HG03460 (cell line): ENCODE measurements at regions not wholly inside any gene's neighbourhood (a gene's known extent, or its start where the extent isn't known, plus 50 kb on each side); places are given as distances from the start of the nearest gene placed in this dataset.
A peak's percentile ranks its signal among the peaks of the same experiment; 100 is the strongest.
"Not testable (repeated sequence)": the region's sequence is repeated elsewhere in the genome, so short reads cannot be mapped to it uniquely, and the experiment has no call there.

Source experiments
- ATAC-seq: cut with Tn5 transposase; IDR thresholded peaks from one replicate; pipeline ENCODE4 v1.9.1; 2021; ENCODE audit not compliant: unreplicated experiment

DNA sequence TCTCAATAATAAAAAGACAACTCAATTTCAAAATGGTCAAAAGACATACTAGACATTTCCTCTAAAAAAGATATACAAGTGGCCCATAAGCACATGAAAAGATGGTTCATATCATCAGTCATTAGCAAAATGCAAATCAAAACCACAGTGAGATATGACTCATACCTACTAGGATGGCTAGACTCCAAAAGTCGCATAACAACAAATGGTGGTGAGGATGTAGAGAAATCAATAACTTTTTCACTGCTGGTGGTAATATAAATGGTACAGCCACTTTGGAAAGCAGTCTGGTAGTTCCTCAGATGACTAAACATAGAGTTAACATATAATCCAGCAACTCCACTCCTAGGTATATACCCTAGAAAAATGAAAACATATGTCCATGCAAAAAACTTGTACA is 242.3 kb upstream of the NOL4 start:
- ATAC-seq, result peak; percentile 91

DNA sequence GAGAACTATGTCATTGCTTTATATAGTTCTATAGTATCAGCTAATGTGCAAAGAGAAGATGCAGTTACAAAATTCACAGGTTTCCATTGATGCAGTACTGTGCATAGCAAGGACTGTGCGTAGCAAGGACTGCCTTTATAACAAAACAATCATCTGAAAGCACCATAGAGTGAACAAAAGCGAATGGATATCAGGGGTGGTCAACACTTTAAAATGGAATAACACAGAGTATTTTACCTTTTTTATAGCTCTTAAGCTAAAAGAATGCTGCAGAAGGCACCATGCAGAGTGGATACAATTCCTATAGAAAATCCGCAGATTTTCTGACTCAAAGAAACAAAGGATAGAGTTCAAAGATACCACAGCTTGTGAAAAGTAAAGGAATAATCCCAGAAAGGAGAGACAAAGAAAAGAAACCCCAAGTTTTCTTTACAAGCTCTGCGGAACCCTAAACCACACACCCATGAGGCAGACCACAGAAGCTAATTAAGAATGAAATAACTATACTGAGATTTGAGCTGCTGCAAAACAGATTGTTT is 229.9 kb upstream of the DTNA start:
- no peak for ATAC-seq

DNA sequence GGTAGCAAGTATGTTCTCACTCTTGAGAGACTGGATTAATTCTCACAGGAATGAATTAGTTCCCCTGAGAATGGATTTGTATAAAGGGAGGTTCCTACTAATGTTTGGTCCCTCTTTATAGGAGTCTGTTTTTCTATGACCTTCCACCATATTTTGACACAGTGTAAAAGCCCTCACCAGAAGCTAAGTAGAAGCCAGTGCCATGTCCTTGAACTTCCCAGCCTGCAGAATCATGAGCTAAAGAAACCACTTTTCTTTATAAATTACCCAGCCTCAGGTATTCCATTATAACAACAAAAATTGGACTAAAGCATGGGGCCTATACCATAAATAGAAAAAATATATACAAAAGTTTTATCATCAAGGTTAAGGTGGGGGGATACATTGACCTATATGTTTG is 227.9 kb upstream of the DTNA start:
- no peak for ATAC-seq

DNA sequence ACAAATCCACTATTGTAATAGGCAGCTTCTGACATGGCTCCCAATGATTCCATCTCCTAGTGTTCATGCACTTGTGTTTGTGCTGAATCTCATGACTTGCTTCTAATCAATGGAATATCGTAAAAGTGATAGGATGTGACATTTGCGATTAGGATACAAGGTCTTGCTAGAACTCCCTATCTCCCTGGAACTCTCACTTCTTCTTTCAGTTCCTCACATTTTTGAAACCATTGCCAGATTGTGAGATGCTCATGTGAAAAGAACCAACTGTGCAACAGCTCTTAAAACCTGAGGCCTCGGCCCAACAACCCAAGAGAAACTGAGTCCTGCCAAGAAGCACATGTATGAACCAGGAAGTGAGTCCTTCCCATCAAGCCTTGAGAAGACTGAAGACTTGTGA is 226.9 kb upstream of the DTNA start:
- ATAC-seq, result no peak

DNA sequence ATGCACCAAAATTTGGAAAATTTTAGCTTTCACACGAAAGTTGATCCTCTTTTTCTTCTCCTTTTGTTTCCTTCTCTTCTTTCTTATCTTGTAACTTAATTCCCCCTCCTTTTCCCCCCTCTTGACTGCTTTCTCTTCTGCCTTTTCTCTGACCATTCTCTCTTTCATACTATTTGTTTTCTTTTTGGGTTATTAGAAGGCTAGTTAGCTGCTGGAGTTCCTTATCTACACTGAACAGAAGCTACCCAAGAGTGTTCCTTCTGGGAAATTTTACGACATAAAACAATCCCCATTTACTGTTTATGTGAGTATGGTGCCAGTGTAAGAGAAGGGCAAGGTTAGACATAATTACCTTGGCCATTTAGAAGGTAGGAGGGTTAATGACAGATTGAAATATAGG is 218.4 kb upstream of the DTNA start:
- ATAC-seq, result no peak

DNA sequence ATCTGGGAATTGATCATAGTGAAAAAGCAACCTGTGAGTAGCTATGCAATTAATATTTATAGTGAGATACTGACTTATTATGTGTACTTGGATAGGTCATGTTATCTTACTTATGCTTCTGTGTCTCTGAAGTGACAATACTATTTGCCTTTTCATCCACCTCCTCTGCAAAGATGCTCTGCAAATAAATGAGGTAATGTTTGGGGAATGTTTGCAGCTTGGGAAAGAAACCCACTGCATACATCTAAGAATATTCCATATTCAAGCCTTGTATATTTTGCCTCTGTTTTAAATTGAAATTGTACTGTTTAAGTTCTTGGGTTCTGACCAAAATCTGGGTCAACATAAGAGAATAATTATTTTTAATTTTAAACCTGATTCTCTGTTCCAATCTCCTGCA is 217.4 kb upstream of the DTNA start:
- ATAC-seq, result no peak

DNA sequence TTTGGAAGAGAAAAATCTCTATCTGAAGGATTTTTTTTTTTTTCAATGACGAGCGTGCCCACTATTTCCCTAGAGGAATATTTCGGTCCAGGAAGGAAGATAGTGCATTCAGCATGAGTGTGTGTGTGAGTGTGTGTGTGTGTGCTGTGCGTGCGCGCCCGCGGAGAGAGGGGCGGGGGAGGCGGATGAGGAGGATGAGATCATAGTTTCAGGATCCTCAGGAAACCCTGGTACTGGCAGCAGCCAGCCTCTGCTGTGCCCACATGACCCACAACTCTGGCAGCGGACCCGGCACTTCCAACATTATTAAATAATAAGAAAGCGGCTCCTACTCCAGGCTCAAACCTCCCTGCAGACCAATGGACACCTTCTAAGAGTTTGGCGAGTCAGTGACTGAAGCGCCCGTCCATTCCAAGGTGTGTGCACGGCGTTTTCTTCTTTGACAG is 217.0 kb upstream of the DTNA start:
- peak; percentile 83 for ATAC-seq

DNA sequence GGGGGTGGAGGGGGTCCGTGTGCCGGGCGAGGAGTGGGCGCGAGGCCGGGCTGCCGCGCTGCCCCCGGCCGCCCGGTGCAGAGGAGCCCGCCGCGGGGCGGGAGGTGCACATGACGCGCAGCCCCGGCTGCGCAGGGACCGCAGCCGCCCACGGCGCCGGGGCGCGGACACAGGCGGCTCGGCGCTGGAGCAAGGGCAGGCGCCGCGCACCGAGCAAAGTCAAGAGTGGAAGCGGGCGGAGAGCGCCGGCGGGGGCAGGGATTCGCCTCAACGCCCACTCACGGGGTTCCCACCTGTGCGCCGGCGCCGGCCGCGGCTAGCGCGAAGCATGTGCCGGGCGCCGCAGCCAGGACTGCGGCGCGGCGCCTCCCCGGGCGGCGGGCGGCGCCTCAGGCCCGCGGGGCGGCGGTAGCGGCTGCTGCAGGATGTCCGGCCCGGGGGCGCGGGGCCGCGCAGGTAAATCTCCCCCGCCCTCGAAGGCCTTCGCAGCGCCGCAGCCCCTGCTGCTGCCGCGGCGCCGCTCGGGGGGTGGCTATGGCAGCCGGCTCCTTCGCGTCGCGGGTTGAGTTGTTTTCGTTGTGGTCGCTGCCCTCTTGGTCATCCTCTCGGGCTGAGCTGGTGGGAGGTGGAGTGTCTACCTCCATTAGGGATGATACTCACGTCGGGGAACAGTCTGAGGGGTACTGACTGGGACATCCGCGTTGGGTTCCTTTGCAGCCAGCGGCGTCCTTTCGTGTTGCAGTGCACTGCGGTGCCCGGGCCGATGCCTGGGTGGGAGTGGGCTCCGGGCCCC is 216.3 kb upstream of the DTNA start:
- peak; percentile 55 for ATAC-seq

DNA sequence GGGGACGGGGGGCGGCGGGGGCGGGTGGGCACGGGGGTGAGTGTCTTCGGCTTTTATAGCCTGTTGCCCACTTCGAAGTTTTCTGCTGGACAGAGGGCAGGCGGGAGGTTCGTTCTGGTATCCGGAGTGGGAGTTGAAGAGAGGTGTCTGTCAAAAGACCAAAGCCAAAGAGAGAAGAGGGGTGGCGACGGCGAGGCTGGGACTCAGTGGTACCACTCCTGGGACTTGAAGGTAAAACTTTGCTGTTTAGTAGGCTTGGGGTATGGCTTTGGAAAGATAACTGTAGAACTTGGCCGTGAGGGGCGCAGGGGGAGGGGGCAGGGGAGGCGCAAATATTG is 215.8 kb upstream of the DTNA start:
- ATAC-seq, result no peak

DNA sequence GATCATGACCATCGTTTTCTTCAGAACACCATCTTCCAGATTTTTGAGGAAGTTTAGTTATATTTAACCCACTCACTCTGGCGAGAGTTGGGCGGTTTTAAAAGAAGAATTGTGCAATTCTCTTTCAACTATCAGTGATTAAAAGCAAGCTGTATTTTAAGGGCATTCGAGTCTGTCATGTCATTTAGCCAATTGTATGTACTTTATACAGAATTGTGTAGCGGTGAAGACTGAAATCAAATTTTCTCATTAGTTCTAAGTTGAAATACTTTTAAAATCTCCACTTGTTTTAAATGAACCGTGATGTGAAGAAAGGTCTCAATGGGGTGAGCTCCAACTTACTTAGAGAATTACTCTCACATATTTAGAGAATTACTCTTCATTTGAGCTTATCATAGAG is 214.6 kb upstream of the DTNA start:
- ATAC-seq, result no peak

DNA sequence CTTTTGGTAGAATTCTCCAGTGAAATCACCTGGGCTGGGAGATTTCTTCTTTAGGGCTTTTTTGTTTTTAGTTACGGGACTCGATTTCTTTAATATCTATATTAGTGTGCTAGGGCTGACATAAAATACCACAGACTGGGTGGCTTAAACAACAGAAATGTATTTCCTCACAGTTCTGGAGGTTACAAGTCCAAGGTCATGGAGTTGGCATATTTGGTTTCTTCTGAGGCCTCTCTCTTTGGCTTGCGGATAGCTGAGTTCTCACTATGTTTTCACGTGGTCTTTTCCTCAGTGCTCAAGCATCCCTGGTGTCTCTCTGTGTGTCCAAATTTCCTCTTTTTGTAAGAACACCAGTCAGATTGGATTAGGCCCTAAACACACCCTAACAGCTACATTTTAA is 208.5 kb upstream of the DTNA start:
- no peak for ATAC-seq

DNA sequence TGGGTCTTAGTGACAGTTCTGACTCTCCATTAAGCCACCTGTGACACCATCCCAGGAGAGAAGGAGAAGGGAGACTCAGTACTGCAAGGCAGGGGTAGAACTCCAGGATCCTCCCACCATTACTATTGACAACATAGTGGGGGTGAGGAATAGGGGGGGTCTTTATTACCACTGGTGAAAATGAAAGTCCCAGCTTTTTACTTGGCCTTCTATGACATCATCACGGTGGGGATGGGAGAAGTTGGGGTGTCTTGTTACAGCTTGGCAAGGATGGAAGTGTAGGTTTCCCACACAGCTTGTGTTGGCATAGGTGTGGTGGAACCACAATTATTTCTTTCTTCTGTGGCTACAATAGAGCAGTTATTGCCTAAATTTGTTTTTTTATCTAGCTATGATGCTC is 203.9 kb upstream of the DTNA start:
- ATAC-seq, result no peak

DNA sequence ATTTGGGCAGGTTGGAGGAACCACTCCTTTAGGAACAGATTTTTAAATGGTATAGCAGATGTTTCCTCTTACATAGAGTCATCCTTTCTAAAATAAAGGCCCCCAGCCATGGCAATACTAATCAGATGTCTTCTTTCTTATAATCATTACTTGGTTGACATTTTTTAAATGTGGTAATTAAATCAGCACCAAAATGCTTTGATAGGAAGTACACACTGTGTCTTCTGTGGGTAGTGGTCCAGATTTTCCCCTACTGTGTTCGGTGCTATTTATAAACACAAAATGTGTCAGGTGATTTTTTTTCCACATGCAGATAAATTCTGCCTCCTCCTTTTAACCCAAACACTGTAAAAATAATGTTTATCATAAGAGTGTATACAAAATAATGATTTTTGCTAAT is 200.9 kb upstream of the DTNA start:
- ATAC-seq, result no peak

DNA sequence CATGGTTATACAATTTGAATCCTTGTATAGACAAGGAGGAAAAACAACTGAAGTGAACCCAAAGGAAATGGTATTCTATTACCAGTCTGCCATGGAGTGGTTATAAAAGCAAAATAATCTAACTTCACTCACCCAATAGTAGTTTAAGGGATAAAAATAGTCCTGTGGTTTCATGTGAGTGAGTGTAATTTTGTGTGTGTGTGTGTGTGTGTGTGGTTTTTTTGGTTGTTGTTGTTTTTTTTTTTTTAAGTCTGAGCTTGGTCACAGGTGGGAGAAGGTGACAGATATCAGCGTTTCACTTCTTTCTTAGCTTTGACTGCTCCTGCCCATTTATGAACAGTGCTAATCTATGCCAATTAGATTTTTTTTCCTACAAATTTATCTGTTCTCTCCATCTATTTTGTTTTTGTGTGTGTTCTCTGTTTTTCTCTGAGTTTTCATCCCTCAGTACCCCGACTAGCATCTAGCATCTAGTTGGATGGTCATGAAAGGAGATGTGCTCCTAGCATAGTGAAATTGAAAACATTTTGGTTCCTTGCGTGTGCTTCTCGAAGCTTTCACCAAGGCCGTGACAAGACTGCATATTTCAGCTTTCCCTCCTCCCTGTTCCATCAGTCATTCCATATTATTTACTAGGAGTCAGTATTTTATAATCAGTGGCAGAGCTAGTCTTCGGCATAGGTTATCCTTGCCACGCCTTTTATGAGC is 200.1 kb upstream of the DTNA start:
- no peak for ATAC-seq

DNA sequence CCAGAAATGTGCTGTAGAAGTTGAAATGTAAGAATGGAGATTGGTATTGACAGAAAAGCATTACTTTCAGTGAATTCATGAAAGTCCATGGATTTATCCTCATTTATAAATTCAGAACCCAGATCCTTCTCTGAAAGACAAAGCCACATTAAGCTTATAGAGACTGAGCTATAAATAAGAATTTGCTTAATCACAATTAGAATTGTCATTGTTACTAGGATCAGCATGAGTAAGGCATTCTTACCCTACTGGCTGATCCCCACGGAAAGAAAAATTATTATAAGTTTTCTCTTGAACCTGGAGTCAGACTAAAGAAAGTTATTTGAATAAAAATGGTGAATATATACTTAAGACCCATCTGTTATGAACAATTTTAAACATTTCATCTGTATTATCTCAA is 199.2 kb upstream of the DTNA start:
- no peak for ATAC-seq

DNA sequence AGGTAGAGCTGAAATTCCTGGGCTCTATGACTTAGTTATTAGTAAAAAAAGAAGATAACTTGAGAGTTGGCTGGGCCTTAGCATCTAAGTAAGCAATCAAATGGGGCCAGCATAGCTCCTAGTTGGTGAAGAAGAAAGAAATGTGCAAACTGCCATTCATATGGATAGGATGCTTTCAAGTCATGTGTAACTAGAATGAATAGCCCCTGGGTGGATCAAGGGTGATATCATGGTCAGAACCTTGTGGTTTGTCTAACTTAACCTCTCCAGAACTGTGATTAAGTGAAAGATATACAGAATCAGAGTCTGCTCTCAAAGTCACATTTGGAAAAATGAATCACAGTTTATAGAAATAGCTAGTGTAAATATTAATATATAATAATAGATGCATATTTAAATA is 198.7 kb upstream of the DTNA start:
- no peak for ATAC-seq

DNA sequence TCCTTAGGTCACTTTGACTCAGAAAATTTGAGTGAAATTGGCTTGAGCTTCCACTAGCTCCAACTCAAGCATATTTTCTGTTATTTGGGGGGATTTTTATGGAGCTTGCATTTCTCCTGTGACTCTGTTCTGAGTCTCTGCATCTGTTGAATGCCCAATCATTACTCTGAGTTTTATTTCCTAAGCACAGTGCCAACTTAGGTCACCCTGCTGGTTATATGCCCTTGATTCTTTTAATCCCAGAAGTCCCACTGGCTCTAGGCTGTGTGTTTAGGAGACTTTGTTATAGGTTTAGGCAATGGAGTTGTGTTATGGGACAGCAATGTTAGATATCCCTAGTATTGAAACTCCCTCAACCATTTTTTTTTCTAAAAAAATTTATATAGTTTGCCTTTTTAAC is 198.2 kb upstream of the DTNA start:
- ATAC-seq, result no peak

DNA sequence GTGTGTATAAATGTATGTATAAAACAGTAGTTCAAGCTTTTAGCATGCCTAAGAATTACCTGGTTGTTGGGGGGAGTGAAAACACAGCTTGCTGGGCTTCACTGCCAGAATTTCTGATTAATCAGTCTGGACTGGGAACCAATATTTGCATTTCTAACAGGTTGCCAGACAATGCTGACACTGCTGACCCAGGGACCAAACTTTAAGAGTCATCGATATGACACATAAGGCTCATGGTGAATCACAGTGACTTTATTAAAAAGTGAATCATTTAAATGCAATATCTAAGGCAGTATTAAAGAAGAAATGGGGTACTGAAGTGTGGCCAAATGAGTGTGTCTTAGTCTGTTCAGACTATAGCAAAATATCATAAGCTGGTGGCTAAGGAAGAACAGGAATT is 195.9 kb upstream of the DTNA start:
- ATAC-seq, result no peak

DNA sequence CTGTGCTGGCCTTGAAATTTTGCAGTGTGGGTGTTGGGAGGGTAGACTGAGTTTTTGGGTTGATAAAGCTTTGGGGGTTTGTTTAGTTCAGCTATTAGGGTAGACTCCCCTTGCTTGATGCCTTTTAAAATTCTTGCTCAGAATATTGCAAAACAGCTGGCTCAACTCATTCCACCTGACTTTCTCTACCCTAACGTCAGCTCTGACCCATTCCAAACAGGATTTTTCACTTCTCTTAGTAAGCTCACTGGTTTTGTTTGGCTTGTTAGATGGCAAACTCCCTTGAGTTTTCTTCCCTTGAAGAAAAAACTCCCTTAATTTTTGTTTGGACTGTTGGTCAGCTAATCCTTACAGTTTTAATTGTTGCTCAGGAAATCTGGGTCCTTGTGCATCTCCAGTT is 195.1 kb upstream of the DTNA start:
- ATAC-seq, result no peak

DNA sequence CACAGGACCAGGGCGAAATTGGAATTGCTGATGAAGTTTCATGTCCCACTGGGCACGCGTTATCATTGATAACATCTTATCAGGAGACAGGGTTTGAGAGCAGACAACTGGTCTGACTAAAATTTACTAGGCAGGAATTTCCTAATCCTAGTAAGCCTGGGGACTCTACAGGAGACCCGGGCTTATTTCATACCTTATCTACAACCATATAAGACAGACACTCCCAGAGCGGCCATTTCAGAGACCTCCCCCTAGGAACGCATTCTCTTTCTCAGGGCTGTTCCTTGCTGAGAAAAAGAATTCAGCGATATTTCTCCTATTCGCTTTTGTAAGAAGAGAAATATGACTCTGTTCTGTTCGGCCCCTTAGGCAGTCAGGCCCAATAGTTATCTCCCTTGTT is 193.7 kb upstream of the DTNA start:
- ATAC-seq, result not testable (repeated sequence)

DNA sequence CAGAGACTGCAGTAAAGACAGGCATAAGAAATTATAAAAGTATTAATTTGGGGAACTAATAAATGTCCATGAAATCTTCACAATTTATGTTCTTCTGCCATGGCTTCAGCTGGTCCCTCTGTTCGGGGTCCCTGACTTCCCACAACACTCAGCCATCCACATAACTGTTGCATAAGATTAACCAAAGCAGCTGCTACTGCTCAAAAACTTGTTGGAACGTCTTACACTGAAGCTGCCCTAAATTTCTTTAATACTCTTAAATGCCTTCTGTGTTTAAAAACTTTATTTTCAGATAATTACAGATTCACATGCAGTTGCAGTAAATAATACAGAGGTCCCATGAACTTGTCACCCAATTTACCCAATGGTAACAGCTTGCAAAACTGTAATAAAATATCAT is 193.1 kb upstream of the DTNA start:
- not testable (repeated sequence) for ATAC-seq

DNA sequence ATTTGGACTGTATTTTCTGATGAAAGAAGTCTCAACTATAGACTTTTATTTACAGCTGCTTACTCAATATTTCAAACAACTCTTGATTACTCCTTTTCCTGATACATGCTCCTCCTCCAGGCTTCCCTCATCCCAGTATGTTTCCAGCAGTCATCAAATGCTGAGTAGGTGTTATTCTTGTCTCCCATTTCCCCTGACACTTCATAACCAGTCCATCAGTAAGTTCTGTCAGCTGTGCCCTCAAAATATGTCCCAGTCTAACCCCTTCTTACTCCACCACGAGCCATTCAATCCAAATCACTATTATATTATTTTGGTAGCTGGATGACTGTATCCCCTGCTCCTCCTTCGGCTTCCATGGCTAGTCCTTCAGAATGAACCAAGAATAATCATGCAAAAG is 189.1 kb upstream of the DTNA start:
- no peak for ATAC-seq

DNA sequence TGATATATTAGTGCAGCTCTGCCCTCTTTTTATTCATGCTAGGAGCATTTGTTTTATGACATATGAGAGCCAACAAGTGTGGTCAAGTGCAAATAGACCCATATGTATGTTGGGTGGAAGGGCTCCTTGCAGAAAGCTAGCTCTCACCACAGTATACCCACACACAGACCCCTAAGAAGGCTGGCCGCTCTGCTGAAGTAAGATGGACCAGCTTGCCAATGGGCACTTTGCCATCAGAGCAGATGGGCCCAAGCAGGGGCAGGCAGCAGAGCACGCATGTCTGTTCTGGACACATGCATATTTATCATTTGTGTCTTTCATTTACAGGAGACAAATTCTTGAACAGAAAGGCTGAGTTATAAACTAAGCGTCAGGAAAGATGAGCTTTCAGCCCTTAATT is 187.5 kb upstream of the DTNA start:
- ATAC-seq, result no peak
